Stimulated activated effector memory CD8-positive, alpha-beta T cell treated with anti-CD3 and anti-CD28 coated beads, Interleukin-12 subunit alpha, Interleukin-12 subunit beta, amount 100 ng/mL, for 72 hours (primary cell): ENCODE measurements at regions not wholly inside any gene's neighbourhood (a gene's known extent, or its start where the extent isn't known, plus 50 kb on each side); places are given as distances from the start of the nearest gene placed in this dataset.

ENCODE experiments used
- ATAC-seq: fragments of 150-1000 bp; cut with Tn5 transposase; 2 replicates; pipeline ENCODE4 v1.10.0; 2021
- DNase-seq, 2 donors: peaks; one replicate each; pipeline ENCODE4 v3.0.0; 2021 to 2022; ENCODE audit warnings: low spot score in 2 of 2
- H3K27ac Mint-ChIP-seq: one replicate; pipeline ENCODE4 v1.8.0; 2022; ENCODE audit warnings: mild to moderate bottlenecking, mixed read lengths
- H3K36me3 Mint-ChIP-seq: one replicate; pipeline ENCODE4 v1.8.0; 2022; ENCODE audit warnings: mild to moderate bottlenecking, mixed read lengths
- H3K4me1 Mint-ChIP-seq: one replicate; pipeline ENCODE4 v1.8.0; 2022; ENCODE audit warnings: mixed read lengths
- H3K4me3 Mint-ChIP-seq: one replicate; pipeline ENCODE4 v1.8.0; 2022; ENCODE audit warnings: mild to moderate bottlenecking, mixed read lengths
- H3K9me3 Mint-ChIP-seq: one replicate; pipeline ENCODE4 v1.8.0; 2022; ENCODE audit warnings: mixed read lengths

DNA sequence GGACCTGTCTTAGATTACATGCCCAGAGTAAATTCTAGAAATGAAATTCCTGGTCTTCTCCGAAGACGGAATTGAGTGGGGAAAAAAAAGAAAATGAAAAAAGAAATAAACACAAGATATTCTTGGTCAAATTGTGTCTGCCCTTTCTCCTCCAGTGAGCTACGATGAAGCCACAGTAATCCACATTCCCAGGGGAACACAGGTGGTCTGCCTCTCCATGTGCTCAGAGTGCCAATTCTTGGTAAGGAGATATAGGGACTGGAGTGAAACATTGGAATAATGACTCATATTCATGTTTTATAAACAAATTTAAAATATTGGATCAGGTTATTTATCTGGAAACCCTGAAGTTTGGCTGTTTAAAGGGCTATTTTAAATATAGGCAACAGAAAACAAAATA, 54.2 kb upstream of the MGST2 start:
- DNase-seq (no peak), ATAC-seq (no peak)
- Mint-ChIP-seq H3K9me3 (no peaks in the 10 kb centered on the region), H3K36me3 (no peaks in the 10 kb centered on the region), H3K4me1 (peaks cover 7% of the 10 kb centered on the region), H3K27ac (no peak overlapping the region), H3K4me3 (no peak overlapping the region)

DNA sequence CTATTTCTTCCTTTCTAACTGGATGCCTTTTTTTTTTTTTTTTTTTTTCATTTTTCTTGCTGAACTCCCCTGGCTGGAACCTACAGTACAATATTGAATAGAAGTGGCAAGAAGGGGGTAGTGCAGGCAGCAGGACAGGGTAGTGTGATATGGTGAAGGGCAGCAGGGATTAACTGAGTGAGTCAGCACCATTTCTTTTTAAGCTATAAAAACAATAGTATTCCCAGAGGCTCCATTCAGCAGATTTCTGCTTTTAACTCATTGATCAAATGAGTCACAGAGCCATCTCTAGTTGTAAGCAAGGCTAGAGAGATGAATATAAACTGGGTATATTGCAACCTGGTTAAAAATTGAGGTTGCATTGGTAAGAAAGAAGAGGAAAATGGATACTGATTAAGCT, 53.6 kb upstream of the SETD7 start:
- no peak for ATAC-seq
- Mint-ChIP-seq H3K36me3 (no peaks in the 10 kb centered on the region), H3K27ac (no peak overlapping the region), H3K4me3 (no peak overlapping the region), H3K9me3 (peaks cover 4% of the 10 kb centered on the region), H3K4me1 (peaks cover 14% of the 10 kb centered on the region)
- DNase-seq = no peak

DNA sequence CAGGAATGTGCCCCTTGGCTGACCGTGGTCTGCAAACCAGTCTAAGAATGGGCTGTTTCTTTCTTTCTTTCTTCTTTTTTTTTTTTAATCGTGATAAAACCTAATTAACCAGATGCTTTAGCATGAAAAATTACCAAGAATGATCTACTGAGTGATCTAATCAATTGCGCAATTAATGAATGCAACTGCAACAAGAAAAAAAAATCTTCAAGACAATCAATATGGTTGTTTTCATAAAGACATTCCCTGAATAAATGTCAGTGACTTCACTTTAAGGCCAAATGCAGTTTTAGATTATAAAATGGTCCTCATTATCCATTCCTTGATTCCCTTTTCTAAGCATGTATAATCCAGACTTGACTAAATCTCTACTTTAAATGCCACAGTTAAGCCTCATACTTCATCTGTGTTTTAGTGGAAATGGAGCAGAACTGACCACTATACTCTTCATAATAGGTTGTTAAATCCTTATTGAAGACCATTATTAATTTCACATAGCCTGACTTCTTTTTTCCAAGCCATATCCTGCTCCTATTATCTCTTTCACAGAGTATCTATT, 51.6 kb upstream of the SETD7 start:
- no peak for ATAC-seq
- H3K4me1 Mint-ChIP-seq = peaks cover 14% of the 10 kb centered on the region
- peaks cover 4% of the 10 kb centered on the region for H3K9me3 Mint-ChIP-seq

DNA sequence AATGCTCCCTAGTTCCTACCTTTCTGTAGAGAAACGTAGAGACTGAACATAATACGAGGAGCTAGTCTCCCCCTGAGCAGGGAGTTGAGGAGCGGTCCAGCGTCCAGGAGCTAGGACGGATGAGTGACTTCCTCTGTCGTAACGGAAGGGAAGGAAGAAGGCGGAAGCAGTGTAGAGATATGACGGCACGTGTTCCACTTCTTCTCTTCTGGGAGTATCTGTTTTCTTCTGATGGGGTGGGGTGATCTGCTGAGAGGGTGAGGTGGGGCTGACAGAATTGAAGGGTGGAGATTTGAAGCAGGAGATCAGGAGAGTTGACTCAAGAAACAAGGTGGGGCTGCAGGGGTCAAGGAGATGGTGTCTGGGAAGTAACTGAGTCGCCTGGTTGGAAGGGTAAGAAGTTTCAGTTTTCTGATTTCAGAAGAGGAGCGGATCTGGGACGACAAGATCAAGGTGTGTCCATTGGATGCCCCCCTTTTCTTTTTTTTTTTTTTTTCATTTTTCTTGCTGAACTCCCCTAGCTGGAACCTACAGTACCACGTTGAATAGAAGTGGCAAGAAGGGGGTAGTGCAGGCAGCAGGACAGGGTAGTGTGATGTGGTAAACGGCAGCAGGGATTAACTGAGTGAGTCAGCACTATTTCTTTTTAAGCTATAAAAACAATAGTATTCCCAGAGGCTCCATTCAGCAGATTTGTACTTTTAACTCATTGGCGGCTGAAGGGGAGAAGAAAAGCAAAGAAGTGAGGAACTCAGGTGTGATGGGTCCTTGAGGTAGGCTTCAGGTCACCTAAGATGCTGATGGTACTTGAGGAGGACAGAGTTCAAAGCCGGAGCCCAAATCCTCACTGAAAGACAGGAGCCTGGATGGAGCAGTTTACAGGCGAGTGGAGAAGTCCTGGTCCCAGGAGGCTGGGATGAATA, 50.8 kb upstream of the SETD7 start:
- H3K27ac Mint-ChIP-seq = peak overlapping the region; percentile 69
- H3K4me3 Mint-ChIP-seq = peak overlapping the region; percentile 58
- H3K36me3 Mint-ChIP-seq = no peaks in the 10 kb centered on the region
- peaks cover 4% of the 10 kb centered on the region for H3K9me3 Mint-ChIP-seq
- H3K4me1 Mint-ChIP-seq = peaks cover 14% of the 10 kb centered on the region
- no peak for DNase-seq
- ATAC-seq = peak; percentile 50

More for the DNA sequence above, 51.6 kb upstream of the SETD7 start:
- no peak for DNase-seq
- no peak overlapping the region for H3K4me3 Mint-ChIP-seq
- H3K36me3 Mint-ChIP-seq = no peaks in the 10 kb centered on the region
- no peak overlapping the region for H3K27ac Mint-ChIP-seq

DNA sequence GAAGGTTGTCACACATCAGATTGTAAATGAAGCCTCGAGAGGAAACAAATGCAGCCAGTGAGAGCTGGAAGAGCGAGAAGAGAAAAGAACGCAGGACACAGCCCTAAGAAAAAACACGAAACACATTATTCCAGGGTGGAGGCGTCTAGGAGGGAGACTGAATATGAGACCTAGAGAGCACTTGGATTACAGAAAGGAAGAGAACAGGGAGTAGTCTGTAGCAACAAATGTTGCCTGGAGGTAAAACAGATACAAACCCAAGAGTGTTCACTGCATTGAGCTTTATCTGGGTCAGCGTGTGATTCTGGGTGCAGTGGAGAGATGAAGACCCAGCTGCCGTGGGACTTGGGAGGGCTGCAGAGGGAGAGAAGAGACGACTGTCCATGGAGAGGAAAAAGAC, 50.1 kb upstream of the SETD7 start:
- Mint-ChIP-seq H3K4me1 (peaks cover 14% of the 10 kb centered on the region), H3K4me3 (peak overlapping the region; percentile 58), H3K9me3 (peaks cover 4% of the 10 kb centered on the region), H3K36me3 (no peaks in the 10 kb centered on the region), H3K27ac (peak overlapping the region; percentile 69)
- ATAC-seq = no peak
- no peak for DNase-seq
